Stimulated activated CD8-positive, alpha-beta memory T cell treated with anti-CD3 and anti-CD28 coated beads, Interleukin-4, amount 100 ng/mL, for 1 hour (primary cell): ENCODE measurements at regions not wholly inside any gene's neighbourhood (a gene's known extent, or its start where the extent isn't known, plus 50 kb on each side); places are given as distances from the start of the nearest gene placed in this dataset.
"Not testable (repeated sequence)": the region's sequence is repeated elsewhere in the genome, so short reads cannot be mapped to it uniquely, and the experiment has no call there.

Experiments used
- DNase-seq, 2 donors: peaks; one replicate each; pipeline ENCODE4 v3.0.0-alpha.2; 2020; ENCODE audit warnings: low read depth in 2 of 2, low spot score in 1 of 2

GRCh38 chr5:109630093-109630492 is 59.6 kb upstream of the MAN2A1 start:
- no peak for DNase-seq

GRCh38 chr5:109628591-109628990 is 61.1 kb upstream of the MAN2A1 start:
- DNase-seq, result no peak

- not testable (repeated sequence) for DNase-seq
Observed at GRCh38 chr5:109621266-109621665, 68.5 kb upstream of the MAN2A1 start.

- DNase-seq, result no peak
Observed at GRCh38 chr5:109620651-109621050, 69.1 kb upstream of the MAN2A1 start.

- no peak for DNase-seq
Observed at GRCh38 chr5:109619606-109620005, 70.1 kb upstream of the MAN2A1 start.

- DNase-seq, result no peak
Observed at GRCh38 chr5:109619021-109619460, 70.7 kb upstream of the MAN2A1 start.

- no peak for DNase-seq
Observed at GRCh38 chr5:109614981-109615380, 74.7 kb upstream of the MAN2A1 start.

GRCh38 chr5:109614301-109614700 is 75.4 kb upstream of the MAN2A1 start:
- DNase-seq, result no peak

GRCh38 chr5:109612278-109612905 is 77.3 kb upstream of the MAN2A1 start:
- DNase-seq, result no peak

GRCh38 chr5:109611505-109611904 is 78.2 kb upstream of the MAN2A1 start:
- DNase-seq, result no peak

- no peak for DNase-seq
Observed at GRCh38 chr5:109611061-109611460, 78.7 kb upstream of the MAN2A1 start.

- DNase-seq, result no peak
Observed at GRCh38 chr5:109610581-109610980, 79.1 kb upstream of the MAN2A1 start.

GRCh38 chr5:109605207-109605730 is 84.5 kb upstream of the MAN2A1 start:
- no peak for DNase-seq

- no peak for DNase-seq
Observed at GRCh38 chr5:109604758-109605157, 85.0 kb upstream of the MAN2A1 start.

- DNase-seq, result no peak
Observed at GRCh38 chr5:109601736-109602135, 88.0 kb upstream of the MAN2A1 start.

GRCh38 chr5:109597893-109598292 is 91.8 kb upstream of the MAN2A1 start:
- DNase-seq, result no peak

GRCh38 chr5:109594217-109594616 is 95.5 kb upstream of the MAN2A1 start:
- DNase-seq, result no peak

GRCh38 chr5:109590799-109591198 is 98.9 kb upstream of the MAN2A1 start:
- DNase-seq, result no peak

- no peak for DNase-seq
Observed at GRCh38 chr5:109589986-109590385, 99.7 kb upstream of the MAN2A1 start.

- DNase-seq, result no peak
Observed at GRCh38 chr5:109589239-109589638, 100.5 kb upstream of the MAN2A1 start.

GRCh38 chr5:109588281-109589035 is 101.3 kb upstream of the MAN2A1 start:
- no peak for DNase-seq

GRCh38 chr5:109584986-109585599 is 104.6 kb upstream of the MAN2A1 start:
- no peak for DNase-seq
